Mesendoderm (in vitro differentiated cells): ENCODE measurements at regions not wholly inside any gene's neighbourhood (a gene's known extent, or its start where the extent isn't known, plus 50 kb on each side); places are given as distances from the start of the nearest gene placed in this dataset.
A peak's percentile ranks its signal among the peaks of the same experiment; 100 is the strongest.
"Not testable (repeated sequence)": the region's sequence is repeated elsewhere in the genome, so short reads cannot be mapped to it uniquely, and the experiment has no call there.

ENCODE experiments used
- DNase-seq: peaks from one replicate; pipeline ENCODE4 v3.0.0; 2013
- H2AK5ac ChIP-seq: 2 replicates; pipeline ENCODE4 v1.6.1; 2013; ENCODE audit warnings: low read length, inconsistent platforms
- H2BK120ac ChIP-seq: 2 replicates; pipeline ENCODE4 v1.6.1; 2013; ENCODE audit warnings: low read depth, mild to moderate bottlenecking, low read length, moderate library complexity, mixed read lengths
- H2BK15ac ChIP-seq: replicated peaks from 2 replicates; pipeline ENCODE4 v1.6.1; 2013; ENCODE audit warnings: low read depth, mild to moderate bottlenecking, moderate library complexity
- H2BK5ac ChIP-seq: 2 replicates; pipeline ENCODE4 v1.6.1; 2013; ENCODE audit warnings: low read length, inconsistent platforms
- H3K18ac ChIP-seq: 2 replicates; pipeline ENCODE4 v1.6.1; 2013; ENCODE audit warnings: mild to moderate bottlenecking, low read length, mixed read lengths
- H3K23ac ChIP-seq: one replicate; pipeline ENCODE4 v1.6.1; 2013; ENCODE audit warnings: low read length
- H3K27ac ChIP-seq: 2 replicates; pipeline ENCODE4 v1.5.1; 2013; ENCODE audit warnings: low read depth, mild to moderate bottlenecking, inconsistent platforms, low read length, moderate library complexity
- H3K27me3 ChIP-seq: 2 replicates; pipeline ENCODE4 v1.6.1; 2013; ENCODE audit warnings: low read length, control low read depth, mild to moderate bottlenecking, inconsistent platforms; ENCODE audit not compliant: insufficient read depth, poor library complexity
- H3K36me3 ChIP-seq: 2 replicates; pipeline ENCODE4 v1.6.1; 2013; ENCODE audit warnings: low read length, inconsistent platforms; ENCODE audit not compliant: control insufficient read depth, insufficient read depth
- H3K4ac ChIP-seq: one replicate; pipeline ENCODE4 v1.6.1; 2013; ENCODE audit warnings: low read depth, mild to moderate bottlenecking, low read length, moderate library complexity
- H3K4me1 ChIP-seq: 2 replicates; pipeline ENCODE4 v1.6.1; 2013; ENCODE audit warnings: low read depth, low read length, inconsistent platforms; ENCODE audit not compliant: control insufficient read depth
- H3K4me2 ChIP-seq: 2 replicates; pipeline ENCODE4 v1.6.1; 2013; ENCODE audit warnings: low read length
- H3K4me3 ChIP-seq: 2 replicates; pipeline ENCODE4 v1.5.1; 2013; ENCODE audit warnings: mild to moderate bottlenecking, low read length
- H3K56ac ChIP-seq: one replicate; pipeline ENCODE4 v1.6.1; 2013; ENCODE audit warnings: low read length
- H3K79me1 ChIP-seq: 2 replicates; pipeline ENCODE4 v1.6.1; 2013; ENCODE audit warnings: low read length, inconsistent platforms
- H3K79me2 ChIP-seq: 2 replicates; pipeline ENCODE4 v1.6.1; 2013; ENCODE audit warnings: mild to moderate bottlenecking, low read length; ENCODE audit not compliant: control insufficient read depth, insufficient read depth
- H3K9ac ChIP-seq: 2 replicates; pipeline ENCODE4 v1.6.1; 2013; ENCODE audit warnings: low read length, inconsistent platforms
- H4K5ac ChIP-seq: one replicate; pipeline ENCODE4 v1.6.1; 2013; ENCODE audit warnings: low read length
- H4K8ac ChIP-seq: one replicate; pipeline ENCODE4 v1.6.1; 2013; ENCODE audit warnings: low read depth, mild to moderate bottlenecking, control low read depth, low read length, moderate library complexity
- WGBS: extraction: QIAGEN DNeasy Blood & Tissue Kit; methylation state at CpG from one replicate; pipeline ENCODE4 v1.1.7; 2013; ENCODE audit warnings: low lambda C conversion rate, missing lambda C conversion rate; ENCODE audit not compliant: insufficient coverage; ENCODE audit errors: extremely low coverage; 5-methylcytosine and 5-hydroxymethylcytosine counted together

GRCh38 chr7:91752102-91752501 is 128.4 kb downstream of the MTERF1 start:
- Histone ChIP-seq H3K27me3 (no peaks in the 10 kb centered on the region), H4K8ac (no peak overlapping the region), H2BK15ac (no peak overlapping the region), H3K4me2 (no peak overlapping the region), H3K79me1 (no peaks in the 10 kb centered on the region), H2BK5ac (no peak overlapping the region), H2BK120ac (no peak overlapping the region), H3K36me3 (no peaks in the 10 kb centered on the region), H3K9ac (no peak overlapping the region), H3K56ac (no peak overlapping the region), H3K79me2 (no peaks in the 10 kb centered on the region), H3K18ac (no peak overlapping the region), H3K27ac (no peak overlapping the region), H3K23ac (no peak overlapping the region), H3K4me3 (no peak overlapping the region), H3K4me1 (no peaks in the 10 kb centered on the region), H2AK5ac (no peak overlapping the region), H3K4ac (no peak overlapping the region), H4K5ac (no peak overlapping the region)
- DNase-seq = no peak
- no CpG with 5 or more reads among the region's 1 CpG for WGBS

DNA sequence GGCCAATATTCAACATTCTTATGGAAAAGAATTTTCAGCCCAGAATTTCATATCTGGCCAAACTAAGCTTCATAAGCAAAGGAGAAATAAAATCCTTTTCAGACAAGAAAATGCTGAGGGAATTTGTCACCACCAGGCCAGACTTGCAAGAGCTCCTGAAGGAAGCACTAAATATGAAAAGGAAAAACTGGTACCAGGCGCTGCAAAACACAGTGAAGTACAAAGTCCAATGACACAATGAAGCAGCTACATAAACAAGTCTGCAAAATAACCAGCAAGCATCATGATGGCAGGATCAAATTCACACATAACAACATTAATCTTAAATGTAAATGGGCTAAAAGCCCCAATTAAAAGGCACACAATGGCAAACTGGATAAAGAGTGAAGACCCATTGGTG is 126.2 kb downstream of the MTERF1 start:
- H4K5ac ChIP-seq, H3K4me1 ChIP-seq, DNase-seq, H3K79me2 ChIP-seq, H2BK15ac ChIP-seq, H3K9ac ChIP-seq, H3K36me3 ChIP-seq, H2BK5ac ChIP-seq, H3K27me3 ChIP-seq, H3K56ac ChIP-seq, H3K23ac ChIP-seq, H3K79me1 ChIP-seq, H3K27ac ChIP-seq, H3K18ac ChIP-seq, H4K8ac ChIP-seq, H2BK120ac ChIP-seq, H3K4me3 ChIP-seq, H3K4ac ChIP-seq, H2AK5ac ChIP-seq, H3K4me2 ChIP-seq: not testable (repeated sequence)
- no CpG with 5 or more reads among the region's 1 CpG for WGBS

GRCh38 chr7:91755121-91755520 is 125.4 kb downstream of the MTERF1 start:
- H3K79me1 ChIP-seq, H2BK15ac ChIP-seq, H3K79me2 ChIP-seq, H3K4me3 ChIP-seq, H2AK5ac ChIP-seq, H3K4me2 ChIP-seq, H4K8ac ChIP-seq, H4K5ac ChIP-seq, H3K56ac ChIP-seq, H2BK5ac ChIP-seq, H3K27me3 ChIP-seq, H3K27ac ChIP-seq, H2BK120ac ChIP-seq, H3K4ac ChIP-seq, H3K9ac ChIP-seq, DNase-seq, H3K18ac ChIP-seq, H3K36me3 ChIP-seq, H3K4me1 ChIP-seq, H3K23ac ChIP-seq: not testable (repeated sequence)

GRCh38 chr7:91759205-91759863 is 121.2 kb downstream of the MTERF1 start:
- no peak overlapping the region for H2BK5ac ChIP-seq
- H3K56ac ChIP-seq = no peak overlapping the region
- H4K8ac ChIP-seq = no peak overlapping the region
- H2BK15ac ChIP-seq = no peak overlapping the region
- no CpG with 5 or more reads among the region's 4 CpGs for WGBS
- no peak overlapping the region for H4K5ac ChIP-seq
- no peaks in the 10 kb centered on the region for H3K79me2 ChIP-seq
- no peak overlapping the region for H3K4me2 ChIP-seq
- H3K18ac ChIP-seq = no peak overlapping the region
- H3K4me1 ChIP-seq = no peaks in the 10 kb centered on the region
- no peak overlapping the region for H3K9ac ChIP-seq
- no peak overlapping the region for H3K23ac ChIP-seq
- no peak overlapping the region for H3K4ac ChIP-seq
- no peaks in the 10 kb centered on the region for H3K79me1 ChIP-seq
- H2AK5ac ChIP-seq = no peak overlapping the region
- no peak overlapping the region for H3K27ac ChIP-seq
- no peaks in the 10 kb centered on the region for H3K27me3 ChIP-seq
- peak; percentile 78 for DNase-seq
- no peak overlapping the region for H2BK120ac ChIP-seq
- no peak overlapping the region for H3K4me3 ChIP-seq
- H3K36me3 ChIP-seq = no peaks in the 10 kb centered on the region

- Histone ChIP-seq H3K4me3 (no peak overlapping the region), H3K36me3 (no peaks in the 10 kb centered on the region), H3K56ac (no peak overlapping the region), H3K79me2 (no peaks in the 10 kb centered on the region), H3K18ac (no peak overlapping the region), H4K5ac (no peak overlapping the region), H4K8ac (peak overlapping the region; percentile 13), H3K23ac (no peak overlapping the region), H2AK5ac (no peak overlapping the region), H3K9ac (no peak overlapping the region), H3K27me3 (no peaks in the 10 kb centered on the region), H2BK5ac (no peak overlapping the region), H3K4me2 (no peak overlapping the region), H3K4ac (no peak overlapping the region), H3K79me1 (no peaks in the 10 kb centered on the region), H3K4me1 (no peaks in the 10 kb centered on the region), H2BK15ac (no peak overlapping the region), H2BK120ac (no peak overlapping the region), H3K27ac (no peak overlapping the region)
- WGBS = no CpG with 5 or more reads among the region's 10 CpGs
- DNase-seq = no peak
These were observed 112.7 kb downstream of the MTERF1 start for GRCh38 chr7:91767820-91768219.

- no CpG with 5 or more reads among the region's 1 CpG for WGBS
- H2AK5ac ChIP-seq = no peak overlapping the region
- H3K56ac ChIP-seq = no peak overlapping the region
- DNase-seq = no peak
- H4K5ac ChIP-seq = no peak overlapping the region
- no peaks in the 10 kb centered on the region for H3K27me3 ChIP-seq
- H3K27ac ChIP-seq = no peak overlapping the region
- H3K79me2 ChIP-seq = no peaks in the 10 kb centered on the region
- H3K79me1 ChIP-seq = no peaks in the 10 kb centered on the region
- no peak overlapping the region for H2BK120ac ChIP-seq
- no peak overlapping the region for H3K9ac ChIP-seq
- no peak overlapping the region for H3K18ac ChIP-seq
- no peak overlapping the region for H3K4me2 ChIP-seq
- no peak overlapping the region for H3K4ac ChIP-seq
- H3K23ac ChIP-seq = no peak overlapping the region
- no peak overlapping the region for H2BK5ac ChIP-seq
- no peak overlapping the region for H3K4me3 ChIP-seq
- no peaks in the 10 kb centered on the region for H3K36me3 ChIP-seq
- no peaks in the 10 kb centered on the region for H3K4me1 ChIP-seq
- no peak overlapping the region for H2BK15ac ChIP-seq
- no peak overlapping the region for H4K8ac ChIP-seq
These were observed 109.1 kb downstream of the MTERF1 start for GRCh38 chr7:91771394-91771793.
